ENCODE measurements at regions not wholly inside any gene's neighbourhood (a gene's known extent, or its start where the extent isn't known, plus 50 kb on each side); places are given as distances from the start of the nearest gene placed in this dataset.
"Not testable (repeated sequence)": the region's sequence is repeated elsewhere in the genome, so short reads cannot be mapped to it uniquely, and the experiment has no call there.

DNA sequence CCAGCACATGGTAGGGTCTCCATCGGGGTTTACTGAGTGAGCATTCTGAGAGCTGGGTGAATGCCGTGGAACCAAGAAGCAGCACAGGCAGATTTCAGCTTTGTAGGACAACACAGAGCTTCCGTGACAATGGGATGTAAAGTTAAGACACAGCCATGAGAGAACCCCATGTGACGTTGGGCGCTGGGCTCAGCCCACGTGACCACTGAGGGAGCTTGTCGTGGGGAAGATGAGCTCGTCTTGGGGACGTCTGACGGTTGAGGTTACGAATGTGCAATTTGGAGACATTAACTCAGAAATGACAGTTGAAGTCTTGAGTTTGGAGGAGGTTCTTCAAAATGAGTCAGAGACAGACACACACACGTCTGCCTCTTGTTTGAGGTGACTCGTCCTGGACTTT, 51.5 kb upstream of the MUC20 start:
- DNase-seq: not testable (repeated sequence)

DNA sequence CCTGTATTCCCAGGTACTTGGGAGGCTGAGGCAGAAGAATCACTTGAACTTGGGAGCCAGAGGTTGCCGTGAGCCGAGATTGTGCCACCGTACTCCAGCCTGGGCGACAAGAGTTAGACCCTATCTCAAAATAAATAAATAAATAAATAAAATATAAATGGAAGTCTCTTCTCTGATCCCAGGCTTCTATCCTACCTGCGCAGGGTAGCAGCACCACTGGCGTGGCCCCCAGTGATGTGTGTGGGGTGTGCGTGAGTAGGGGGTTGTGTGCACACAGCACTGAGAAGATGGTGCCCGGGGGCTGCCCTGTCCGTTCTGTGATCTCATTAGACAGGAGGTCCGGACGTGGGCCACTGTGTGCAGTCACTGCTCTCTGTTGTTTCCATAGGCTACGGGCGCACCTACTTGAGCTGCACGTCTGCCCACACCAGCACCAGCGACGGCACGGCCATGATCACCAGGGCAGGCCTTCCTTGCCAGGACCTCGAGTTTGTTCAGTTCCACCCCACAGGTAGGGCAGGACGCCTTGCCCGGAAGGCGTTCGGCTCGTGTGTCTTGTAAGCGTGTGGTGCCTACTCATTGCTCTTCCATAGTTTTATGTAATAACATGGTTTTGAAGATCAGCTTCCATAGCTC, 52.5 kb upstream of the MUC20 start:
- DNase-seq: not testable (repeated sequence)

DNA sequence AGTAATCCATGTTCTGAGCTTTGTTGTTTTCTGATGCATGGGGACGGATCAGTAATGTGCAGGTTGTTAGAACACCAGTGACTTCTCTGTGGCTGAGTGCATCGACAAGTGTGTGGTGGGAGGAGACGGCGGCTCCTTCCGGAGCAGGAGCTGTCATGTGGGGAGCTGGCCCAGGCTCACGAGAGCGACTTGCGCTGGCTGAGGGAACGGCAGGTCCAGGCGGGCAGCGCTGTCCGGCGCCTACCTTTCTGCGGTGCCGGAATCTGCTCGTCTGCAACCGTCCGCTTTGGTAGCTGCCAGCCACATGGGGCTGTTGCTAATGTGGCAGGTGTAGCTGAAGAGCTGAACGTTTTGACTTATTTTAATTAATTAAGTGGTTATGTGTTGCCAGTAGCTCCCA, 55.5 kb upstream of the MUC20 start:
- not testable (repeated sequence) for DNase-seq

DNA sequence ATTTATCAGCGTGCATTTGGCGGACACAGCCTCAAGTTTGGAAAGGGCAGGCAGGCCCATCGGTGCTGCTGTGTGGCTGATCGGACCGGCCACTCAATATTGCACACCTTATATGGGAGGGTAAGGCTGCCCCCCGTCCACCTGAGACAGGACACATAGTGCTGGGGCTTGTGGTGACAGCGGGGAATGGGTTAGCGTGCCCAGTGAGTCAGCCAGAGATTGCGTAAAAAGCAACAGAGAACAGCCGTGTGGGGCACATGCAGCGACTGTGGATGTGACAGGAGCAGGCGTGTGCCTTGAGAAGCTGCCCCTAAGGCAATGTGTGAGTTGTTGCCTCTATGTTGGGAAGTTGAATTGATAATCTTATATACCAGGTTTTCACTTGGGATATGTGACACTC, 56.6 kb upstream of the MUC20 start:
- not testable (repeated sequence) for DNase-seq

DNA sequence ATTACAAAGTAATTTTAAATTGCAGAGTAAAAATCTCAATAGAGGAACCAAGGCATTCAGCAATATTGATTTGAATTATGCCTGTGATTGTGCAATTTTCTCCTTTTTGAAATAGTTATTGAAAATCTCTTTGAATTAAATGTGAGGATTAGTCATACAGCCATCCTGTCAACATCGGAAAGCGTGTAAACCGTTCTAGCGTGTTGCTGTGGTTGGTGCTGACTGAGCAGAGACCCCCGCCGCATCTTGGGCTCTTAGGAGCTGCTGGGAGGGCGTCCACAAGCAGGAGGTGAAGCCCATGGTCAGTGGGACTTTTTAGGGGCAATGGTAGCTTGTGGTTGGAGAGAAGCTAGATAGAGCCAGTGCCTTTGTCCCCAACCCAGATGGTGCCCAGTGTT, 61.6 kb upstream of the MUC20 start:
- DNase-seq: not testable (repeated sequence)

DNA sequence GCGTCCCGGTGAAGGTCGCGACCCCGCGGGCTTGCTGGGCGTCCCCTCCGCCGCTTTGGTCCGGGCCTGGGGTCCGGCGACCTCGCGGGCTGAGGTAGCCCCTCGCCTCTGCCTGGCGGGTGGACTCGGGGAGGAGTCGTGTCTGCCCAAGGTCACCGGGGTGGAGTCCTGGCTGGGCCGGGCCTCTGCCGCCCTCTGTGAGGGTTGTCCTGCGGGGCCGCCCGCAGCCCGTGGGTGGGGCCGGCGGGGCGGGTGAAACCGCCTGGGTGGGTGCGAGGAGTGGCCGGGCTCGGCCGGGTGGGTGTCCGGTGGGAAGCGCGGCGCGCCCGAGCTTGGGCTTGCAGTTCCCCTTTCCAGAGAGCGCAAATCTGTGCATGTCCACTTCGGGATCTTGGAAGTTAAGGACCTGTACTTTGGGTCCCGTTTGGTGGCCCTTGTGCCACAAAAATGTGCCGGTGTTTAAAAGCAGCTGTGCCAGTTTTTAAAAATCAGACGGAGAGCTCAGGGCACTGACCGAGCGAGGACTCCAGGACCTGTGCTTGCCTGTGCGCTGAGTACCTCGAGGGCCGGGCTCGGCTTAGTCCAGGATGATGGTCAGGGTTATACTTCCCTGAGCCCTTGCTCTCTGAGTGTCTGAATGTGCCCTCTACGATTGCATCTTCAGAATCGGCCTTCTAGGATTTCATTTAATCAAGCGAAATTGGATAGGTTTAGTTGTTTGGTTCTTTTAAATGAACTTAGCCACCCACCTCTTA, 62.2 kb upstream of the MUC20 start:
- not testable (repeated sequence) for DNase-seq

DNA sequence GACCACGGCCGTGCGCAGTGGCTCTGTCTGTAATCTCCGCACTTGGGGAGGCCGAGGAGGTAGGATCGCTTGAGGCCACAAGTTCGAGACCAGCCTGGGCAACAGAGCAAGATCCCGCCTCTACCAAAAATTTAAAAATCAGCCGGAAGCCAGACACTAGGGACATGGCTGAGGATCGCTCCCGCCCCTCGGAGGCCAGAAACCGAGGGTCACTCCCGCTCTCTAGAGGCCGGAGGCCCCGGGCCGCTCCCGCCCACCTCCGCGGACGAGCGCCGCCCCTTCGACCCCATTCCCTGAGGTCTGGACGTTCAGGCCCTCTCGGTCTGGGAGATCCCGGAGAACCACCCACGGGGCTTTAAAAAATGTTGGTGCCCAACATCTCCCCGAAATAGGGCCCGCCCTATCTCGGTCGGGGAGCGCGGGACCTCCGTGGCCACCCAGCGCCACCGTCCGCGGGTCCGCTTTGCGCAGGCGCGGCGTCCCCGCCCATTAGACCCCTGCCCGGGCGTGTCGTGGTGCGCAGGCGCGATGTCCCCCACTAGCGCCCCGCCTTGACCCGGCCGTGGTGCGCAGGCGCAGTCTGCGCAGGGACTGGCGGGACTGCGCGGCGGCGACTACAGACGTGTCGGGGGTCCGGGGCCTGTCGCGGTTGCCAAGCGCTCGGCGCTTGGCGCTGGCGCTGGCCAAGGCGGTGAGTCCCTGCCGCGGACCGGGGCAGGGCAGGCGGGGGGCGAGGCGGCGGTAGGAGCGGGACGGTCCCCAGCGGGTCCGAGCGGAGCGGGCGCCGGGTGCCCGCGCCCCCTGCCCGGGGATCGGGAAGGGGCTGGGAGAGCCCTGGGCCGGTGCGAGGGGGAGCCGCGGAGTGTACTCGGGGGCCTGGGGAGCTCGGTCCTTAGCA, 63.1 kb upstream of the MUC20 start:
- DNase-seq: peak; percentile 76

DNA sequence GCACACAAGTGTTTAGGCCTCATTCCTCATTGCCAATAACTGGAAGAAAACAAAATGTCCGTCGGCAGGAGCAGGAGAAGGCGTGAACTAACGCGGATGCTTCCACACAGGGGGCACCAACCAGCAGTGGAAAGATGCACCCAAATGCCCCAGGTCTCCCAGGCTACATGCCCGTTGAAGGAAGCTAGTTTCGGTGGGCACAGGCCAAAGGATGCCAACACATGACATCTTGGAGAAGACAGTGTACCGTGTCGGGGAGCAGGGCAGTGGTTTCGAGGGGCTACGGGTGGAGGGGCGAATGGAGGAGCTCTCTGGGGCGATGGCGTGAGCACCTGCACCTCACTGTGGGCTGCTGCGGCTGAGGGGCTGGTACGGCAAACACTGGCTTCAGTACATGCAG, 64.7 kb upstream of the MUC20 start:
- not testable (repeated sequence) for DNase-seq

DNA sequence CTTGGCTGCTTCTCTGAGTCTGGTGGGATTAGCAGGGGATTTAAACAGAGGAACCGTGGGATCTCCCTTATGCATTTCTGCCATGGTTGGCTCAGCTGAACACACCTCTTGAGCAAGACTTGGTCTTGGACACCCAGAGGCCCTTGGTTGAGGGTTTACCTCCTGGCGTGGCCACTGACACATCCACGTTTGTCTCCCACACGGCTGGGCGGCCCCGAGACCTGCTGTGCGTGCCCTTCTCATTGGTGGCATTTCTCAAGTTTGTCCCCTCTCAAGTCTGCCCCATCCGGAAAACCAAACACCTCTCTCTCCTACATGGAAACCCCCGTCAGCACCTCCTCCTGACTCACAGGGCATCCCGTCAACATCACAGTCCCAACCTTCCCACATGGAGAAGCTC, 66.0 kb upstream of the MUC20 start:
- not testable (repeated sequence) for DNase-seq

DNA sequence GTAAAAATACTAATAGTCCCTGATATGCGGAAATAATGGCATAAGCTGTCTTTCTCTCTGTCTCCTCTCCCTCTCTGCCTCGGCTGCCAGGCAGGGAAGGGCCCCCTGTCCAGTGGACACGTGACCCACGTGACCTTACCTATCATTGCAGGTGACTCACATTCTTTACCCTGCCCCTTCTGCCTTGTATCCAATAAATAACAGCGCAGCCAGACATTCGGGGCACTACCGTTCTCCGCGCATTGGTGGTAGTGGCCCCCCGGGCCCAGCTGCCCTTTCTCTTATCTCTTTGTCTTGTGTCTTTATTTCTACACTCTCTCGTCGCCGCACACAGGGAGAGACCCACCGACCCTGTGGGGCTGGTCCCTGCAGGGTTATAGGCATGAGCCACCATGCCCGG, 66.6 kb upstream of the MUC20 start:
- DNase-seq: not testable (repeated sequence)

DNA sequence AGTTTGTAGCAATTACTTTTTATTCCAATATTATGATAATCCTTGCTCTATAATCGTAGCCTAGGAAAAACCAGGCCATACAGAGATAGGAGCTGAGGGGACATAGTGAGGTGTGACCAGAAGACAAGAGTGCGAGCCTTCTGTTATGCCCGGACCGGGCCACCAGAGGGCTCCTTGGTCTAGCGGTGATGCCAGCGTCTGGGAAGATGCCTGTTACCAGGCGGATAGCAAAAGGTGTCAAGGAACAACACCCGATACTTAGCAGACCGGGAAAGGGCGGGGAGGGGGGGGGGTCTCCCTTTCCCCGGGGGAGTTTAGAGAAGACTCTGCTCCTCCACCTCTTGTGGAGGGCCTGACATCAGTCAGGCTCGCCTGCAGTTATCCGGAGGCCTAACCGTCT, 67.1 kb upstream of the MUC20 start:
- DNase-seq: not testable (repeated sequence)

DNA sequence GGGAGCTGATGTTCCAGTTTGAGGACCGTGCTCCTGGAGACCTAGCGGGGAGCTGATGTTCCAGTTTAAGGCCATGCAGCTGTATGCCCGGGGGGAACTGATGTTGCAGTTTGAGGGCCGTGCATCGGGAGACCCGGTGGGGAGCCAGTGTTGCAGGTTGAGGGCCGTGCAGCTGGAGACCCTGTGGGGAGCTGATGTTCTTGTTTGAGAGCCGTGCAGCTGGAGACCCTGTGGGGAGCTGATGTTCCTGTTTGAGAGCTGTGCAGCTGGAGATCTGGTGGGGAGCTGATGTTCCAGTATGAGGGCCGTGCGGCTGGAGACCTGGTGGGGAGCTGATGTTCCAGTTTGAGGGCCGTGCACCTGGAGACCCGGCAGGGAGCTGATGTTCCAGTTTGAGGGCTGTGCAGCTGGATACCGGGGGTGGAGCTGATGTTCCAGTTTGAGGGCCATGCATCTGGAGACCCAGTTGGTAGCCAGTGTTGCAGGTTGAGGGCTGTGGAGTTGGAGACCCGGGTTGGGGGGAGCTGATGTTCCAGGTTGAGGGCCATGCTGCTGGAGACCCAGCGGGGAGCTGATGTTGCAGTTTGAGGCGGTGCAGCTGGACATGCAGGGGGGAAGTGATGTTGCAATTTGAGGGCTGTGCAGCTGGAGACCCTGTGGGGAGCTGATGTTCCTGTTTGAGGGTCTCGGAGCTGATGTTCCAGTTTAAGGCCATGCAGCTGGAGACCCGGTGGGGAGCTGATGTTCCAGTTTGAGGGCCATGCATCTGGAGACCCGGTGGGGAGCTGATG, 64.4 kb upstream of the APOD start:
- not testable (repeated sequence) for DNase-seq

DNA sequence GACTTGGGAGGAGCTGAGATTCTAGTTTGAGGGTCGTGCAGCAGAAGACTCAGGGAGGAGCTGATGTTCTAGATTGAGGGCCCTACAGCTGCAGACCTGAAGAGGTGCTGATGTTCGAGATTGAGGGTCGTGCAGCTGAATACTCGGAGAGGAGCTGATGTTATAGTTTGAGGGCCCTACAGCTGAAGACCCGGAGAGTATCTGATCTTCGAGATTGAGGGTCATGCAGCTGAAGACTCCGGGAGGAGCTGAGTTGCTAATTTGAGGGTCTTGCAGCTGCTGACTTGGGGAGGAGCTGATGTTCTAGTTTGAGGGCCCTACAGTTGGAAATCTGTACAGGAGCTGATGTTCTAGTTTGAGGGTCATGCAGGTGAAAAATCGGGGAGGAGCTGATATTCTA, 62.1 kb upstream of the APOD start:
- not testable (repeated sequence) for DNase-seq

DNA sequence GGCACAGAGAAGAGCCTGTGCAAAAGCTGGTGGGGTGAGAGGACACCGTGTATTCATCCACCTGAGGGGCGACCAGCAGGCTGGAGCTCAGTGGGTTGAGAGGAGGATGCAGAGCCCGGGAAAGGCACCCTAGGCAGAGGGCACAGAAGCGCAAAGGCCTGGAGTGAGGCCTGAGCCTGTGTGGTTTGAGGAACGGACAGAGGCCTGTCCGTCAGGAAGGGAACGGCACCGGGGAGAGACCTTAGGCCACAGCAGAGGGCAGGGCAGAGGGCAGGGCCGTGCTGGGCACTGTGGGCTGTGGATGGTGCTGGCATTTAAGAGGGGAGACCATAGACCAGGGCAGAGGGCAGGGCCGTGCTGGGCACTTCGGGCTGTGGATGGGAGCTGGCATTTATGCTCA, 59.5 kb upstream of the APOD start:
- DNase-seq: not testable (repeated sequence)

DNA sequence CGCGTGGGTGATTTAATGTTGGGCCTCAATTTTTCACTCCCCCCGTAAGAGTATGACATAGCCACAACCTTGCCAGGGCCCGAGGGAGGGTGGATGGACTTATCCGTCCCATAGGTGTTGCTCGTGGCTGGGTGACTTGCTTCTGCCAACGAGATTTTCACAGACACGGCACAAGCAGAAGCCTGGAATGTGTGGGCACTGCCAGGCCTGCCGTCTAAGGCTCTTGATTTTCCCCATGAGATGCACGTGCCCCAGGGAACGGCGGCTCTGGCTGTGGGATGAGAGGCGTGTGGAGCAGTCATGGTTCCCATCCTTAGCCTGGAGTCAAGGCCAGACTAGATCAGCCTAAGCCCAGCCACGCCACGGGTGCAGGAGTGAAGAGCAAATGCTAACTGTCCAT, 58.6 kb upstream of the APOD start:
- not testable (repeated sequence) for DNase-seq

DNA sequence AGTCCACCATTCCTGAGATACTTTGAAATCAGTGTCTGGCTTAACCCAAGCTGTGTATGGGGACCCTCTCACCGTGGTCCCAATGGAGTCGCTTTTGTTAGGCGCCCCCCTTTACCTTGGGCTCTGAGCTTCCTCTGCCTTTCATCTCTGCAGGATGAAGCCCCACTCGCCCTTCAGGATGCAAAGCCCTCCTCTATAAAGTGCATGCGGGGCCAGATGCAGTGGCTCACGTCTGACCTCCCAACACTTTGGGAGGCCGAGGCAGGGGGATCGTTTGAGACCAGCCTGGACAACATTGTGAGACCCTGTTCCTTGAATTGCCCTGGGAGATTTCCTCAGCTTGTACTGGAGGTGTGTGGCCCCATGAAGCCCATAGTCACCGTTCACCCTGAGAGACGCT, 54.7 kb upstream of the APOD start:
- not testable (repeated sequence) for DNase-seq

DNA sequence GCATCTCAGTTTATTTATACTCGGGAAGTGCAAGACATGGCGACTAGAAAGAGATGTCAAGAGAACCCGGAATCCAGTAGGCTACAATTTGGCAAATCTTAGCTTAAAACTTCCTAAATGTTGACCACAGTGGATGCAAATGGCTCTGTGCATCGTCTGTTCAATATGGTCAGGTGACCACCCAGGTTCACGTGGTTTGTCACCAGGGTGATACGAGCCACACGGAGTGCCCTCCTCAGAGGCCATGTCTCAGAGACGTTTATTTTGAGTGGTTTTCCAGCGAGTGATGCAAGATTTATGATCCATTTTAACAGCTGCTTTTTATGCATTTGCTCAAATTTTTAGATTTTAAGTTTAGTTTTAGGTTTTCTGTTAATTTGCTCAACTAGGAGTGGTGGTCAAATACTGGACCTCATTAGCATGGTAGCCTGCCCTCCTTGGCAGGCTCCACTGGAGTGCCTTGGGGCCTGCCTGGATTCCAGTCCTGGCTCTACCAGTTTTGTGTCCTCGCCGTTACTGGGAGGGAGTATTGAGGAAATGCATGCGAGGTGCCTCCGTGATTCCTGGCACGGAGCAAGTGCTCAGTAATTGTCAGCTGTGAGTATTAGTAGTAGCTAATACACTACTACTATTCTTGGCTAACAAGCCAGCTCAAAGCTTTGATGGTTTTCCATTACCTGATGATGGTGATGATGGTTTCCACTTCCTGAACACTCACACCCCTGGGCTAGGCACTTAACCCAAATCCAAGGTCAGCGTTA, 53.9 kb upstream of the APOD start:
- DNase-seq: not testable (repeated sequence)

DNA sequence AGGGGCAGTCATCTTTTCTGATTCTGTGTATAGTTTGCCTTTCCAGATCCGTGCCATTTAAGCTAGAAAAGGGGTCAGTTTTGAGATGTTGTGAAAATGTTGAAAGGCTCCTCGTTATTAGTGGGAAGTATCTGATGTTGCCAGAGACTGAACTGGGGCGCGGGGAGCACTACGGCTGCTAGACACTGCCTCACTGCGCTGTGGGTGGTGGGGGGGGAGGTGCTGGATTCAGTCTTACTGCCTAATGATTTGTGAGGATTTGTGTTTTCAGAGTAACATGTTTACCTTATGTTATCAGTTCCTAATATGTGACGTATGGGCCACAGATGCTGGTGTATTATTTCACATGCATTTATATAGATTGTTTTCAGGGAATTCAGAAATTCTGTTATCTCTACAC, 53.3 kb upstream of the APOD start:
- DNase-seq: not testable (repeated sequence)

DNA sequence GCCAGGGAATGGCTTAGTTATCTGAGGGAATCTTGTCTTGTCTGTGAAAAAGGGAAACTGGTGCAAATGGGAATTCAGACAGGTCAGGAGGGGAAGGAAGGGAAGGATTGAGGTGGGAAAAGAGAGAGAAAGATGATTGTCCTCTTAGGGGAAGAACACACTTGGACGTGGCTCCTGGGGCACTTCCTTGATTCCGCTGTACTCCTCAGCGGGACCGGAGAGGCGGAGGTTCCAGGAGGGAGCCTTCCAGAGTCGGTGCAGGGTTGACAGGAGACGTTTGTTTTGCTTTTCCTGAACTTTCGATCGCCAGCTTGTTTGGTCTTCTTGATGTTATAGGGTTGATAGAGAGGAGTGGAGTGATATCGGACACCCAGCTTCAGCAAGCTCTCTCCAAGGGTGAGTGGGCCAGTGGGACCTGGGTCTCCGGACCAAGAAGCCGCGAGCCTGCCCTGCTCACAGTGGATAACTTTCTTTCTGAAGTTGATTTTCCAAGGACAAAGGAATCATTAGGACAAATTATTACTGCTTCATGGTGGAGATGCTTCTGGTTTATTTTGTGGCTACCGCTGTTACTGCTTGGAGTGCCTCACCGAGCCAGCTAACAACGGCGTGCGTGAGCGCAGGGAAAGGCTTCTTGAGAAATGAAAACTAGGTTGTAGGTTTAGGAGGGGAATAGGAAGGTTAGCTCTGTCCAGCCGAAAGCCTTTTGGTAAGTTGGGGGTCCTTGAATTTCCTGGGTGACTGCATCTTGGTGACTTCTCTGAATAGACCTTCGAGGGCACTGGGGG, 52.4 kb upstream of the APOD start:
- DNase-seq: not testable (repeated sequence)

DNA sequence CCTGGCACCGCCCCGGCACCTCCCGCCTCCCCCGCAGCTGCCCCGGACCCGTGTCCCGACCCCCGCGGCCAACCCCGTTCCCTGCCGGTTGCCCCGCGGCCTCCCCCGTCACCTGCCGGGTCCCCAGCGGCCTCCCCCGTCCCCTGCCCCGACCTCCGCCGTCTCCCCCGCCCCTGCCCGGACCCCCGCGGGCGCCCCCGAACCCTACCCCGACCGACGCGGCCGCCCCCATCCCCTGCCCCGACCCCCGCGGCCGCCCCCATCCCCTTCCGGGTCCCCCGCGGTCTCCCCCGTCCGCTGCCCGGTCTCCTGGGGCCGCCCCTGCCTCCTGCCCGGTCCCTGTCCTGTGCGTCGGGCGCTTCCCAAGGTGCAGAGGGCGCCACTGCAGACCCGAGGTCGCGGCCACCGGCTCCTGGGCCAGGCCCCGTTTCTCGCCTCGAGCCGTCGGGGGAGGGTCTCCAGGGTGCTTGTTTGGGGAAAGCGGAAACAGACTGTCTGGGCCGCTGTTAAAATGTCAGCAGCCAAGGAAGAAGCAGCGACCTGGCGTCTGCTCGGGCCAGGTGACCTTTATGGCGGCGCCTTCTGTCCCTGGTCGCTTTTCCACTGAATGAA, 51.6 kb upstream of the APOD start:
- DNase-seq: not testable (repeated sequence)
